ENCODE measurements at regions not wholly inside any gene's neighbourhood (a gene's known extent, or its start where the extent isn't known, plus 50 kb on each side); places are given as distances from the start of the nearest gene placed in this dataset.

DNA sequence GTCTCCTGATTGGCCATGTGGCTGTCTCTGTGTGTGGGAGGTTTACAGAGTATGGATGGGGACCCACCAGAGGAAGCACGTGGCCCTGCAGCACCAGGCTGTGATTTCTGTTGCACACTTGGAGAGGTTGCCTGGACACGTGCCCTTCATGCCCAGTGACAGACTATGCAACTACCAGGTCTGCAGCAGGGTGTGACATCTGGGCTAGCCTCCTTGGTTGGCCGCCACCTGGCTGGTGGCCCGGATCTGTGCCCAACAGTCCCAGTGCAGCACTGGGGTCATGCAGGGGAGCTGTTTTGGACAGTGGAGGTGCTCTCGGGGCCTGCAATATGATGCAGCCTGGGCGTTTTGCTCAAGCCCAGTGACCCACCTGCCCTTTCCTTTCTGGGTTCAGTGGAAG is 212.5 kb downstream of the UBE3A start:
- Histone ChIP-seq H4K91ac (replicated peaks; ENCODE audit: insufficient read length, low read length) (no peak overlapping the region), H3K36me3 (ENCODE audit: control insufficient read depth in 2 of 4, insufficient read depth in 4 of 4, low read length in 3 of 4) (no peaks in the 10 kb centered on the region), H3K4me1 (replicated peaks in 1 of 4; ENCODE audit: control insufficient read depth in 3 of 4, insufficient read depth in 4 of 4, low read length in 3 of 4) (no peaks in the 10 kb centered on the region), H2BK20ac (ENCODE audit: low read length) (no peak overlapping the region), H3K27me3 (replicated peaks in 1 of 4; ENCODE audit: control insufficient read depth in 3 of 4, extremely low read depth in 1 of 4, insufficient read depth in 3 of 4, low read length in 3 of 4) (no peaks in the 10 kb centered on the region), H3K4ac (replicated peaks; ENCODE audit: insufficient read length, low read depth, low read length) (no peak overlapping the region), H3K56ac (replicated peaks; ENCODE audit: insufficient read length, low read depth, low read length) (no peak overlapping the region), H3K18ac (ENCODE audit: extremely low read depth, low read length) (no peak overlapping the region), H2BK120ac (replicated peaks; ENCODE audit: low read depth, low read length) (no peak overlapping the region), H3K4me3 (ENCODE audit: extremely low read depth in 1 of 4, insufficient read depth in 2 of 4, low read depth in 3 of 4, low read length in 4 of 4) (no peak overlapping the region), H4K8ac (ENCODE audit: extremely low read depth, insufficient read depth, low read length) (no peak overlapping the region), H3K9me3 (ENCODE audit: insufficient read depth in 2 of 2, low read depth in 1 of 2, low read length in 1 of 2) (peaks cover 77 to 100% of the 10 kb centered on the region in 2 experiments), H3K9ac (replicated peaks in 1 of 4; ENCODE audit: extremely low read depth in 1 of 4, low read depth in 3 of 4, low read length in 3 of 4) (no peak overlapping the region), H2BK5ac (ENCODE audit: low read depth, low read length) (no peak overlapping the region), H3K79me1 (ENCODE audit: low read depth, low read length) (no peaks in the 10 kb centered on the region), H4K20me1 (replicated peaks in 1 of 2; ENCODE audit: control insufficient read depth in 1 of 2, insufficient read depth in 2 of 2, low read length in 2 of 2) (no peaks in the 10 kb centered on the region), H3K27ac (ENCODE audit: low read depth, low read length) (no peak overlapping the region), H3K4me2 (ENCODE audit: insufficient read depth in 1 of 2, low read depth in 2 of 2, low read length in 2 of 2) (no peak overlapping the region), H2AK5ac (ENCODE audit: low read depth, low read length) (no peak overlapping the region), H2BK15ac (ENCODE audit: low read length) (no peak overlapping the region), H3K23ac (ENCODE audit: insufficient read length) (no peak overlapping the region), H3K23me2 (ENCODE audit: low read depth, low read length) (no peaks in the 10 kb centered on the region), H2BK12ac (ENCODE audit: low read depth, low read length) (no peak overlapping the region), H3K14ac (ENCODE audit: insufficient read length) (no peak overlapping the region), H3K79me2 (ENCODE audit: control insufficient read depth in 1 of 2, insufficient read depth in 2 of 2, low read length in 2 of 2) (no peaks in the 10 kb centered on the region), H2AFZ (ENCODE audit: low read length) (no peak overlapping the region), H4K5ac (ENCODE audit: insufficient read length, low read depth, low read length) (no peak overlapping the region)
- DNase-seq (ENCODE audit: low read depth in 1 of 2, low spot score in 2 of 2) (no peak), FAIRE-seq (no peak)
- ChIA-PET POLR2A (ENCODE audit: partially characterized antibody) (no interaction called here), CTCF (ENCODE audit: partially characterized antibody) (interaction anchor here (1.0 kb wide), 1 partner anchor 10 kb away, joined by 3 read pairs; no protein-coding TSS in a partner anchor)
- WGBS, 2 experiments (ENCODE audit: extremely low coverage in 1 of 2, insufficient coverage in 1 of 2, insufficient read length in 1 of 2, insufficient replicate concordance in 2 of 2, low coverage in 1 of 2, low lambda C conversion rate in 2 of 2, missing lambda C conversion rate in 1 of 2), result 86% methylated on average over 6 of the region's 6 CpGs; no CpG with 5 or more reads in 1 of the 2 experiments
- no peak for TF ChIP-seq FOSL1 (IDR thresholded peaks at IDR 0.05; ENCODE audit: insufficient read depth, low read depth, low read length)
- no peak for TF ChIP-seq CTBP2 (IDR thresholded peaks at IDR 0.05; ENCODE audit: borderline replicate concordance, insufficient read depth, insufficient read length, low read length)
- no peak for TF ChIP-seq EGR1 (IDR thresholded peaks at IDR 0.05; ENCODE audit: borderline replicate concordance, low read depth, low read length)
- TF ChIP-seq CBX5 (IDR thresholded peaks at IDR 0.05; ENCODE audit: low read depth, low read length), result no peak
- no peak for TF ChIP-seq SIX5 (IDR thresholded peaks at IDR 0.05; ENCODE audit: low read depth, low read length)
- TF ChIP-seq, protein P1, sequence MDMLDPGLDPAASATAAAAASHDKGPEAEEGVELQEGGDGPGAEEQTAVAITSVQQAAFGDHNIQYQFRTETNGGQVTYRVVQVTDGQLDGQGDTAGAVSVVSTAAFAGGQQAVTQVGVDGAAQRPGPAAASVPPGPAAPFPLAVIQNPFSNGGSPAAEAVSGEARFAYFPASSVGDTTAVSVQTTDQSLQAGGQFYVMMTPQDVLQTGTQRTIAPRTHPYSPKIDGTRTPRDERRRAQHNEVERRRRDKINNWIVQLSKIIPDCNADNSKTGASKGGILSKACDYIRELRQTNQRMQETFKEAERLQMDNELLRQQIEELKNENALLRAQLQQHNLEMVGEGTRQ (IDR thresholded peaks at IDR 0.05; ENCODE audit: low read length), result no peak
- TF ChIP-seq RBBP5 (IDR thresholded peaks at IDR 0.05; ENCODE audit: borderline replicate concordance, low read depth, low read length), result no peak
- no peak for TF ChIP-seq BCL11A (IDR thresholded peaks at IDR 0.05; ENCODE audit: low read depth in 2 of 2, low read length in 2 of 2)
- TF ChIP-seq NRF1 (IDR thresholded peaks at IDR 0.05; ENCODE audit: low read depth, low read length), result no peak
- no peak for TF ChIP-seq TAF7 (optimal IDR thresholded peaks at IDR 0.05; ENCODE audit: borderline replicate concordance, low read depth, low read length)
- no peak for TF ChIP-seq SP2 (IDR thresholded peaks at IDR 0.05; ENCODE audit: low read length)
